K562 (cell line): ENCODE measurements at regions not wholly inside any gene's neighbourhood (a gene's known extent, or its start where the extent isn't known, plus 50 kb on each side); places are given as distances from the start of the nearest gene placed in this dataset.
"Not testable (repeated sequence)": the region's sequence is repeated elsewhere in the genome, so short reads cannot be mapped to it uniquely, and the experiment has no call there.

Experiments
- BACH1 ChIP-seq: fragments of 200-800 bp; sonication (Bioruptor generic); IDR thresholded peaks from 2 replicates; pipeline ENCODE4 v1.6.1; 2016; ENCODE audit warnings: missing genetic modification characterization, missing compliant biosample characterization
- ETV1 ChIP-seq: fragments of 450-650 bp; conservative IDR thresholded peaks from 2 replicates; pipeline ENCODE4 v1.6.1; 2016; ENCODE audit warnings: missing genetic modification characterization, control low read depth, low read depth, missing compliant biosample characterization
- YBX1 ChIP-seq: fragments of 450-650 bp; IDR thresholded peaks from 2 replicates; pipeline ENCODE4 v1.7.1; 2016; ENCODE audit warnings: mild to moderate bottlenecking
- TF ChIP-seq, protein P1 (sequence below): fragments of 250-450 bp; sonication (Bioruptor Pico); IDR thresholded peaks from 2 replicates; pipeline ENCODE4 v1.4.0; 2020; ENCODE audit warnings: mild to moderate bottlenecking, moderate library complexity

DNA sequence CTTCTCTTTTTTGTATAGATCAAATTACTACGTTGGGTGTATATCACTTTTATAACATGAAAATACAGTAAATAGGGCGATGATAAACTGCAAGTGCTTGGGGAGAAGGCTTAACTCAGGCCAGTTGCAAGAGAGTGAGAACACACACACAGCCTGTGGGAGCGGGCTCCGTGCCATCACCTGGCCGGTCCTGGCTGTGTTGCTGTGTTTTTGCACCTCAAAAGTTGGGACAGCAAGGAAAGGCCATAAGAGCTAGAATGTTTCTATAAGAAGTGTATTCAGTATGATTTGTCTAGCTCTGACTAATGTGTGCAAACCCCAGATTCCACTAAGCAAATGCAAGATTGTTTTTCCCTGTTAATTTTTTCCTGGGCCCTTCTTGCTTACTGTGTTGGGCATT is 1940.6 kb downstream of the FOXD4L5 start:
- not testable (repeated sequence) for TF ChIP-seq BACH1 (tag); ETV1 (tag); YBX1
- TF ChIP-seq, protein P1, sequence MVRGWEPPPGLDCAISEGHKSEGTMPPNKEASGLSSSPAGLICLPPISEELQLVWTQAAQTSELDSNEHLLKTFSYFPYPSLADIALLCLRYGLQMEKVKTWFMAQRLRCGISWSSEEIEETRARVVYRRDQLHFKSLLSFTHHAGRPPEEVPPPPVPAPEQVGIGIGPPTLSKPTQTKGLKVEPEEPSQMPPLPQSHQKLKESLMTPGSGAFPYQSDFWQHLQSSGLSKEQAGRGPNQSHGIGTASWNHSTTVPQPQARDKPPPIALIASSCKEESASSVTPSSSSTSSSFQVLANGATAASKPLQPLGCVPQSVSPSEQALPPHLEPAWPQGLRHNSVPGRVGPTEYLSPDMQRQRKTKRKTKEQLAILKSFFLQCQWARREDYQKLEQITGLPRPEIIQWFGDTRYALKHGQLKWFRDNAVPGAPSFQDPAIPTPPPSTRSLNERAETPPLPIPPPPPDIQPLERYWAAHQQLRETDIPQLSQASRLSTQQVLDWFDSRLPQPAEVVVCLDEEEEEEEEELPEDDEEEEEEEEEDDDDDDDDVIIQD (CRISPR knock-in tag) = not testable (repeated sequence)
